AG10803 (cell line): ENCODE measurements at regions not wholly inside any gene's neighbourhood (a gene's known extent, or its start where the extent isn't known, plus 50 kb on each side); places are given as distances from the start of the nearest gene placed in this dataset.

ENCODE experiments used
- DNase-seq: peaks from one replicate; pipeline ENCODE4 v3.0.0; 2010; ENCODE audit warnings: low read depth
- H3K4me3 ChIP-seq: 2 replicates; pipeline ENCODE4 v1.5.1; 2011; ENCODE audit warnings: mild to moderate bottlenecking, low read length, control low read depth
- CTCF ChIP-seq: conservative IDR thresholded peaks from 2 replicates; pipeline ENCODE4 v1.5.1; 2011; ENCODE audit warnings: mild to moderate bottlenecking, low read length, control low read depth, inconsistent platforms

GRCh38 chr3:72047221-72047871 is 262.4 kb upstream of the PROK2 start:
- H3K4me3 ChIP-seq: no peak overlapping the region
- DNase-seq: no peak
- no peak for TF ChIP-seq CTCF

- H3K4me3 ChIP-seq: no peak overlapping the region
- TF ChIP-seq CTCF: no peak
- DNase-seq: peak; percentile 94
Measured at GRCh38 chr3:72044231-72044855, 259.4 kb upstream of the PROK2 start.

GRCh38 chr3:72043204-72044133 is 258.5 kb upstream of the PROK2 start:
- TF ChIP-seq CTCF: no peak
- H3K4me3 ChIP-seq: no peak overlapping the region
- DNase-seq: peak; percentile 56

GRCh38 chr3:72042397-72043203 is 257.7 kb upstream of the PROK2 start:
- no peak overlapping the region for H3K4me3 ChIP-seq
- peak; percentile 91 for DNase-seq
- TF ChIP-seq CTCF: no peak

GRCh38 chr3:72041511-72041910 is 256.6 kb upstream of the PROK2 start:
- peak; percentile 79 for DNase-seq
- H3K4me3 ChIP-seq: no peak overlapping the region
- TF ChIP-seq CTCF: peak; percentile 45

GRCh38 chr3:72041076-72041475 is 256.1 kb upstream of the PROK2 start:
- TF ChIP-seq CTCF: no peak
- no peak overlapping the region for H3K4me3 ChIP-seq
- DNase-seq: no peak
